ENCODE measurements at regions not wholly inside any gene's neighbourhood (a gene's known extent, or its start where the extent isn't known, plus 50 kb on each side); places are given as distances from the start of the nearest gene placed in this dataset.
"Not testable (repeated sequence)": the region's sequence is repeated elsewhere in the genome, so short reads cannot be mapped to it uniquely, and the experiment has no call there.

DNA sequence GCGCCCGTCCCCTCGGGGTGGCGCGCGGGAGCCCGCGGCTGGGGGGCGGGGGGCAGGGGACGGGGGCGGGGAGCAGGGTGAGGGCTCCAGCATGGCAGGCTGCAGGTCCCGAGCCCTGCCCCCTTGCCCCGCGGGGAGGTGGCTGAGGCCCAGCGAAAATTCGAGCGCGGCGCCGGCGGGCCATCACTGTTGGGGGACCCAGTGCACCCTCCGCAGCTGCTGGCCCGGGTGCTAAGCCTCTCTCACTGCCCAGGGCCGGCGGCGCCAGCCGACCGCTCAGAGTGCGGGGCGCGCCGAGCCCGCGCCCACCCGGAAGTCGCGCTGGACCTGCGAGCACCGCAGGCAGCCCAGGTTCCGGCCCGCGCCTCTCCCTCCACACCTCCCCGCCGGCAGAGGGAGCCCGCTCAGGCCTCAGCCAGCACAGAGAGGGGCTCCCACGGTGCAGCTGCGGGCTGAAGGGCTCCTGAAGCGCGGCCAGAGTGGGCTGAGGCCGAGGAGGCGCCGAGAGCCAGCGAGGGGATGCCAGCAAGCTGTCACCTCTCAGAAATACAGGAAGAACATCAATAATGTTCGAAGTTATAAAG, 290.8 kb upstream of the PRSS16 start (continued):
- TF ChIP-seq, protein P1, sequence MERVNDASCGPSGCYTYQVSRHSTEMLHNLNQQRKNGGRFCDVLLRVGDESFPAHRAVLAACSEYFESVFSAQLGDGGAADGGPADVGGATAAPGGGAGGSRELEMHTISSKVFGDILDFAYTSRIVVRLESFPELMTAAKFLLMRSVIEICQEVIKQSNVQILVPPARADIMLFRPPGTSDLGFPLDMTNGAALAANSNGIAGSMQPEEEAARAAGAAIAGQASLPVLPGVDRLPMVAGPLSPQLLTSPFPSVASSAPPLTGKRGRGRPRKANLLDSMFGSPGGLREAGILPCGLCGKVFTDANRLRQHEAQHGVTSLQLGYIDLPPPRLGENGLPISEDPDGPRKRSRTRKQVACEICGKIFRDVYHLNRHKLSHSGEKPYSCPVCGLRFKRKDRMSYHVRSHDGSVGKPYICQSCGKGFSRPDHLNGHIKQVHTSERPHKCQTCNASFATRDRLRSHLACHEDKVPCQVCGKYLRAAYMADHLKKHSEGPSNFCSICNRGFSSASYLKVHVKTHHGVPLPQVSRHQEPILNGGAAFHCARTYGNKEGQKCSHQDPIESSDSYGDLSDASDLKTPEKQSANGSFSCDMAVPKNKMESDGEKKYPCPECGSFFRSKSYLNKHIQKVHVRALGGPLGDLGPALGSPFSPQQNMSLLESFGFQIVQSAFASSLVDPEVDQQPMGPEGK (CRISPR knock-in tag; IDR thresholded peaks at IDR 0.05): peak; percentile 66; the same call in 1 of the 2 replicates
- TF ChIP-seq ZBTB1 (CRISPR knock-in tag; IDR thresholded peaks at IDR 0.05; ENCODE audit: borderline replicate concordance) (peak; percentile 64; the same call in 1 of the 2 replicates), SIX1 (CRISPR knock-in tag; IDR thresholded peaks at IDR 0.05; ENCODE audit: borderline replicate concordance) (0 out of 2 replicates have a peak, but pooled peaks have one; percentile 27), TBX2 (CRISPR knock-in tag; IDR thresholded peaks at IDR 0.05; ENCODE audit: borderline replicate concordance) (peak; percentile 45; the same call in 1 of the 2 replicates), GABPB1 (CRISPR knock-in tag; IDR thresholded peaks at IDR 0.05) (peak; percentile 93), ZNF563 (CRISPR knock-in tag; IDR thresholded peaks at IDR 0.05) (0 out of 2 replicates have a peak, but pooled peaks have one; percentile 20), CCDC6 (CRISPR knock-in tag; IDR thresholded peaks at IDR 0.05) (peak; percentile 50; the same call in 1 of the 2 replicates), MEIS2 (CRISPR knock-in tag; IDR thresholded peaks at IDR 0.05) (peak; percentile 72), ZSCAN20 (CRISPR knock-in tag; IDR thresholded peaks at IDR 0.05; ENCODE audit: borderline replicate concordance) (0 out of 2 replicates have a peak, but pooled peaks have one; percentile 81), ETV6 (CRISPR knock-in tag; conservative IDR thresholded peaks at IDR 0.05) (peak; percentile 27; the same call in 1 of the 2 replicates), ZSCAN9 (CRISPR knock-in tag; IDR thresholded peaks at IDR 0.05; ENCODE audit: borderline replicate concordance) (0 out of 2 replicates have a peak, but pooled peaks have one; percentile 76), ZNF263 (CRISPR knock-in tag; IDR thresholded peaks at IDR 0.05) (peak; percentile 25; the same call in 1 of the 2 replicates)
- TF ChIP-seq, protein P2, sequence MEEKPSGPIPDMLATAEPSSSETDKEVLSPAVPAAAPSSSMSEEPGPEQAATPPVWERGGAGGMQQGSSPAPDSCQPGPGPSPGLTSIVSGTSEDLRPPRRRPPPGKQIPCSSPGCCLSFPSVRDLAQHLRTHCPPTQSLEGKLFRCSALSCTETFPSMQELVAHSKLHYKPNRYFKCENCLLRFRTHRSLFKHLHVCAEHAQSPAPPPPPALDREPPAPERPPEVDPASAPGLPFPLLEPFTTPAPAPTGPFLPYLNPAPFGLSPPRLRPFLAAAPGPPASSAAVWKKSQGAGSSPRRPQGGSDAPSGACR (CRISPR knock-in tag; IDR thresholded peaks at IDR 0.05): 0 out of 2 replicates have a peak, but pooled peaks have one; percentile 47
- TF ChIP-seq, protein P3, sequence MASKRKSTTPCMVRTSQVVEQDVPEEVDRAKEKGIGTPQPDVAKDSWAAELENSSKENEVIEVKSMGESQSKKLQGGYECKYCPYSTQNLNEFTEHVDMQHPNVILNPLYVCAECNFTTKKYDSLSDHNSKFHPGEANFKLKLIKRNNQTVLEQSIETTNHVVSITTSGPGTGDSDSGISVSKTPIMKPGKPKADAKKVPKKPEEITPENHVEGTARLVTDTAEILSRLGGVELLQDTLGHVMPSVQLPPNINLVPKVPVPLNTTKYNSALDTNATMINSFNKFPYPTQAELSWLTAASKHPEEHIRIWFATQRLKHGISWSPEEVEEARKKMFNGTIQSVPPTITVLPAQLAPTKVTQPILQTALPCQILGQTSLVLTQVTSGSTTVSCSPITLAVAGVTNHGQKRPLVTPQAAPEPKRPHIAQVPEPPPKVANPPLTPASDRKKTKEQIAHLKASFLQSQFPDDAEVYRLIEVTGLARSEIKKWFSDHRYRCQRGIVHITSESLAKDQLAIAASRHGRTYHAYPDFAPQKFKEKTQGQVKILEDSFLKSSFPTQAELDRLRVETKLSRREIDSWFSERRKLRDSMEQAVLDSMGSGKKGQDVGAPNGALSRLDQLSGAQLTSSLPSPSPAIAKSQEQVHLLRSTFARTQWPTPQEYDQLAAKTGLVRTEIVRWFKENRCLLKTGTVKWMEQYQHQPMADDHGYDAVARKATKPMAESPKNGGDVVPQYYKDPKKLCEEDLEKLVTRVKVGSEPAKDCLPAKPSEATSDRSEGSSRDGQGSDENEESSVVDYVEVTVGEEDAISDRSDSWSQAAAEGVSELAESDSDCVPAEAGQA (IDR thresholded peaks at IDR 0.05; ENCODE audit: low read depth): 0 out of 2 replicates have a peak, but pooled peaks have one; percentile 40
- TF ChIP-seq, protein P3 (CRISPR knock-in tag; IDR thresholded peaks at IDR 0.05; ENCODE audit: borderline replicate concordance): not testable (repeated sequence)
- TF ChIP-seq, protein P4, sequence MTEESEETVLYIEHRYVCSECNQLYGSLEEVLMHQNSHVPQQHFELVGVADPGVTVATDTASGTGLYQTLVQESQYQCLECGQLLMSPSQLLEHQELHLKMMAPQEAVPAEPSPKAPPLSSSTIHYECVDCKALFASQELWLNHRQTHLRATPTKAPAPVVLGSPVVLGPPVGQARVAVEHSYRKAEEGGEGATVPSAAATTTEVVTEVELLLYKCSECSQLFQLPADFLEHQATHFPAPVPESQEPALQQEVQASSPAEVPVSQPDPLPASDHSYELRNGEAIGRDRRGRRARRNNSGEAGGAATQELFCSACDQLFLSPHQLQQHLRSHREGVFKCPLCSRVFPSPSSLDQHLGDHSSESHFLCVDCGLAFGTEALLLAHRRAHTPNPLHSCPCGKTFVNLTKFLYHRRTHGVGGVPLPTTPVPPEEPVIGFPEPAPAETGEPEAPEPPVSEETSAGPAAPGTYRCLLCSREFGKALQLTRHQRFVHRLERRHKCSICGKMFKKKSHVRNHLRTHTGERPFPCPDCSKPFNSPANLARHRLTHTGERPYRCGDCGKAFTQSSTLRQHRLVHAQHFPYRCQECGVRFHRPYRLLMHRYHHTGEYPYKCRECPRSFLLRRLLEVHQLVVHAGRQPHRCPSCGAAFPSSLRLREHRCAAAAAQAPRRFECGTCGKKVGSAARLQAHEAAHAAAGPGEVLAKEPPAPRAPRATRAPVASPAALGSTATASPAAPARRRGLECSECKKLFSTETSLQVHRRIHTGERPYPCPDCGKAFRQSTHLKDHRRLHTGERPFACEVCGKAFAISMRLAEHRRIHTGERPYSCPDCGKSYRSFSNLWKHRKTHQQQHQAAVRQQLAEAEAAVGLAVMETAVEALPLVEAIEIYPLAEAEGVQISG (CRISPR knock-in tag; IDR thresholded peaks at IDR 0.05): peak; percentile 98

Measured in HepG2 (cell line).